Kidney glomerular epithelial cell (primary cell): ENCODE measurements at regions not wholly inside any gene's neighbourhood (a gene's known extent, or its start where the extent isn't known, plus 50 kb on each side); places are given as distances from the start of the nearest gene placed in this dataset.

Experiments used
- DNase-seq: peaks from one replicate; lab custom pipeline; 2025; lab: John Stamatoyannopoulos, UW

- no peak for DNase-seq
Observed at GRCh38 chr7:116145245-116145852, 65.0 kb upstream of the TES start.

GRCh38 chr7:116148108-116148507 is 62.2 kb upstream of the TES start:
- DNase-seq, result no peak

- no peak for DNase-seq
Observed at GRCh38 chr7:116148626-116149025, 61.7 kb upstream of the TES start.

GRCh38 chr7:116150588-116150987 is 59.8 kb upstream of the TES start:
- DNase-seq, result no peak

GRCh38 chr7:116152276-116152675 is 58.1 kb upstream of the TES start:
- no peak for DNase-seq

GRCh38 chr7:116153050-116153449 is 57.3 kb upstream of the TES start:
- no peak for DNase-seq

GRCh38 chr7:116159711-116160110 is 50.6 kb upstream of the TES start:
- DNase-seq, result no peak
